ENCODE measurements at regions not wholly inside any gene's neighbourhood (a gene's known extent, or its start where the extent isn't known, plus 50 kb on each side); places are given as distances from the start of the nearest gene placed in this dataset.

DNA sequence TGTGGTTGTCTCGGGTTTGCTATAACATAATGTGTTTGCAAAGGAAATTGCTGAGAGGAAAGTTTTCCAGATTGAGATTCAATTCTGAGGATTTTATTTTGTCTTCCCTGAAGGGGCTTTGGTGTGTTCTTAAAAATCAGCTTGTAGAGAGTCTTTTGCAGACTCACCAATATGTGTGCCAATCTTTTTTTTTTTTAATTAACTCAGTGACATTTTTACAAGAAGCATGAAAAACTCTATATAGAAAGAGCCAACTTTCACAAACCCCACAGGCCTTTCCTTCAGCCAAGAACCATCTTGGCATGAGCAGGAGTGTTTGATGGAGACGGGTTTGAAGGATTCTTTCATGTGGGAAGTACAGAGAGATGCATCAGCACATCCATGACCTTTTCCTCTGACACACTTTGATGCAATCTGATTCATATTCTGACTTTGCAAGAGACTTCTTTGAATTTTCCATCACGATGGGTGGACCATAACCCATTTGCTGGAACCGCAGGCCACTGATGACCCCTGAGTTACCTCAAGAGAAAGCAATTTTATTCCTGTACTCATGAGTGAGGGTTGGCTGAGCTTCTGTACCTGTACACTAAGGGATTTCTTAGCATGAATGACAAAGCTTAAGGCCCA lies 892.6 kb downstream of the XPNPEP1 start (continued):
- TF ChIP-seq TBP (IDR thresholded peaks at IDR 0.05; ENCODE audit: low read depth, low read length) (no peak), RBBP5 (IDR thresholded peaks at IDR 0.05; ENCODE audit: borderline replicate concordance, low read depth, low read length) (no peak), EGR1 (IDR thresholded peaks at IDR 0.05; ENCODE audit: borderline replicate concordance, low read depth, low read length) (no peak), HDAC6 (IDR thresholded peaks at IDR 0.05; ENCODE audit: low read depth, low read length) (no peak), NANOG (IDR thresholded peaks at IDR 0.05; ENCODE audit: insufficient read depth, low read depth, low read length, poor library complexity, severe bottlenecking) (no peak), ZNF274 (IDR thresholded peaks at IDR 0.05; ENCODE audit: borderline replicate concordance, extremely low read depth, low read length) (no peak), POLR2AphosphoS5 (IDR thresholded peaks at IDR 0.05; ENCODE audit: low read depth, low read length) (no peak), NRF1 (IDR thresholded peaks at IDR 0.05; ENCODE audit: low read depth, low read length) (no peak)
